ENCODE measurements at regions not wholly inside any gene's neighbourhood (a gene's known extent, or its start where the extent isn't known, plus 50 kb on each side); places are given as distances from the start of the nearest gene placed in this dataset.

- Histone ChIP-seq H3K4me1 (ENCODE audit: insufficient read depth, low read length, severe bottlenecking) (no peaks in the 10 kb centered on the region), H3K9me3 (ENCODE audit: low read length) (no peaks in the 10 kb centered on the region), H3K9ac (ENCODE audit: low read length) (no peak overlapping the region), H3F3A (ENCODE audit: insufficient read depth, low read length) (no peaks in the 10 kb centered on the region), H3K9me2 (ENCODE audit: low read depth, low read length) (no peaks in the 10 kb centered on the region), H3K79me2 (ENCODE audit: insufficient read depth, low read length) (no peaks in the 10 kb centered on the region), H3K36me3 (ENCODE audit: insufficient read depth, low read length) (no peaks in the 10 kb centered on the region), H4K20me1 (ENCODE audit: insufficient read depth, low read length) (no peaks in the 10 kb centered on the region), H3K27me3 (ENCODE audit: insufficient read depth, low read length) (no peaks in the 10 kb centered on the region), H3K4me3 (ENCODE audit: low read depth, low read length, poor library complexity, severe bottlenecking) (no peak overlapping the region), H3K4me2 (ENCODE audit: low read length) (no peak overlapping the region), H2AFZ (ENCODE audit: low read length) (no peak overlapping the region), H3K27ac (ENCODE audit: low read depth, low read length, poor library complexity, severe bottlenecking) (no peak overlapping the region)
- TF ChIP-seq EZH2 (IDR thresholded peaks at IDR 0.05; ENCODE audit: borderline replicate concordance, low read length) (no peak), CTCF (IDR thresholded peaks at IDR 0.05; ENCODE audit: low read length) (no peak)
Observed at GRCh38 chr1:195744256-195744655, 864.0 kb downstream of the KCNT2 start.

GRCh38 chr1:195740862-195741261 is 867.4 kb downstream of the KCNT2 start:
- H3K9ac ChIP-seq (ENCODE audit: low read length), result no peak overlapping the region
- no peaks in the 10 kb centered on the region for H4K20me1 ChIP-seq (ENCODE audit: insufficient read depth, low read length)
- no peaks in the 10 kb centered on the region for H3K4me1 ChIP-seq (ENCODE audit: insufficient read depth, low read length, severe bottlenecking)
- H3K27me3 ChIP-seq (ENCODE audit: insufficient read depth, low read length), result no peaks in the 10 kb centered on the region
- no peak overlapping the region for H3K4me3 ChIP-seq (ENCODE audit: low read depth, low read length, poor library complexity, severe bottlenecking)
- H3K9me2 ChIP-seq (ENCODE audit: low read depth, low read length), result no peaks in the 10 kb centered on the region
- H2AFZ ChIP-seq (ENCODE audit: low read length), result no peak overlapping the region
- no peak overlapping the region for H3K4me2 ChIP-seq (ENCODE audit: low read length)
- H3K9me3 ChIP-seq (ENCODE audit: low read length), result no peaks in the 10 kb centered on the region
- TF ChIP-seq EZH2 (IDR thresholded peaks at IDR 0.05; ENCODE audit: borderline replicate concordance, low read length), result no peak
- no peak for TF ChIP-seq CTCF (IDR thresholded peaks at IDR 0.05; ENCODE audit: low read length)
- no peaks in the 10 kb centered on the region for H3K36me3 ChIP-seq (ENCODE audit: insufficient read depth, low read length)
- no peaks in the 10 kb centered on the region for H3K79me2 ChIP-seq (ENCODE audit: insufficient read depth, low read length)
- H3F3A ChIP-seq (ENCODE audit: insufficient read depth, low read length), result no peaks in the 10 kb centered on the region
- H3K27ac ChIP-seq (ENCODE audit: low read depth, low read length, poor library complexity, severe bottlenecking), result no peak overlapping the region

- Histone ChIP-seq H3F3A (ENCODE audit: insufficient read depth, low read length) (no peaks in the 10 kb centered on the region), H4K20me1 (ENCODE audit: insufficient read depth, low read length) (no peaks in the 10 kb centered on the region), H3K4me2 (ENCODE audit: low read length) (no peak overlapping the region), H3K36me3 (ENCODE audit: insufficient read depth, low read length) (no peaks in the 10 kb centered on the region), H3K79me2 (ENCODE audit: insufficient read depth, low read length) (no peaks in the 10 kb centered on the region), H3K27me3 (ENCODE audit: insufficient read depth, low read length) (no peaks in the 10 kb centered on the region), H3K4me1 (ENCODE audit: insufficient read depth, low read length, severe bottlenecking) (no peaks in the 10 kb centered on the region), H3K9ac (ENCODE audit: low read length) (no peak overlapping the region), H3K4me3 (ENCODE audit: low read depth, low read length, poor library complexity, severe bottlenecking) (no peak overlapping the region), H3K9me3 (ENCODE audit: low read length) (no peaks in the 10 kb centered on the region), H2AFZ (ENCODE audit: low read length) (no peak overlapping the region), H3K9me2 (ENCODE audit: low read depth, low read length) (no peaks in the 10 kb centered on the region), H3K27ac (ENCODE audit: low read depth, low read length, poor library complexity, severe bottlenecking) (no peak overlapping the region)
- TF ChIP-seq EZH2 (IDR thresholded peaks at IDR 0.05; ENCODE audit: borderline replicate concordance, low read length), result no peak
- TF ChIP-seq CTCF (IDR thresholded peaks at IDR 0.05; ENCODE audit: low read length), result no peak
Observed at GRCh38 chr1:195738966-195739650, 869.1 kb downstream of the KCNT2 start.
